ENCODE measurements at regions not wholly inside any gene's neighbourhood (a gene's known extent, or its start where the extent isn't known, plus 50 kb on each side); places are given as distances from the start of the nearest gene placed in this dataset.

- Mint-ChIP-seq H3K4me3 (no peak overlapping the region), H3K27ac (no peak overlapping the region), H3K4me1 (ENCODE audit: low read depth) (peaks cover 10% of the 10 kb centered on the region), H3K9me3 (ENCODE audit: low read depth) (no peaks in the 10 kb centered on the region), H3K36me3 (no peaks in the 10 kb centered on the region), H3K27me3 (peaks cover 2% of the 10 kb centered on the region)
Measured at GRCh38 chr6:119535332-119535731, 185.8 kb upstream of the MAN1A1 start.

GRCh38 chr6:119533603-119534279, 184.2 kb upstream of the MAN1A1 start:
- no peaks in the 10 kb centered on the region for H3K9me3 Mint-ChIP-seq (ENCODE audit: low read depth)
- H3K4me3 Mint-ChIP-seq = no peak overlapping the region
- H3K27me3 Mint-ChIP-seq = peaks cover 8% of the 10 kb centered on the region
- no peaks in the 10 kb centered on the region for H3K36me3 Mint-ChIP-seq
- peak overlapping the region; percentile 66 for H3K27ac Mint-ChIP-seq
- peaks cover 10% of the 10 kb centered on the region for H3K4me1 Mint-ChIP-seq (ENCODE audit: low read depth)

DNA sequence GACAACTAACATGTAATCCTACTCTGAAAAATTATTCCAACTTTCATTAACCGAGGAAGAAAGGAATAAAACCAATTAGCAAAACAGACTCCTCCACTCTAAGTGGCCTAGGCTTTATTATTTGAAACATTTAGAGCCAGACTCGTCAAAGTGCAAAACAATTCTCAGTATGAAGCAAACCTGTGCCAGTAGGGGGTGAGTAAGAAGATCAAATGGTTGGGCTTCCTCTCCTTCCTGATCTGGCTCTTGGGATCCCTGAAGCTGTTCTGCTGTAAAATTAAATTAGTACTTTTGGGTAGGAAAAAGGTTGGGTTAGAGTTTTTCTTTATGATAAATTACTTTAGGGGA, 177.6 kb upstream of the MAN1A1 start:
- H3K4me1 Mint-ChIP-seq (ENCODE audit: low read depth) = no peaks in the 10 kb centered on the region
- no peaks in the 10 kb centered on the region for H3K9me3 Mint-ChIP-seq (ENCODE audit: low read depth)

GRCh38 chr6:119526561-119527230, 177.1 kb upstream of the MAN1A1 start:
- no peaks in the 10 kb centered on the region for H3K4me1 Mint-ChIP-seq (ENCODE audit: low read depth)
- no peak overlapping the region for H3K27ac Mint-ChIP-seq
- H3K27me3 Mint-ChIP-seq = peaks cover 8% of the 10 kb centered on the region
- no peak overlapping the region for H3K4me3 Mint-ChIP-seq
- no peaks in the 10 kb centered on the region for H3K9me3 Mint-ChIP-seq (ENCODE audit: low read depth)
- H3K36me3 Mint-ChIP-seq = no peaks in the 10 kb centered on the region

More for the DNA sequence above, 177.6 kb upstream of the MAN1A1 start:
- no peak overlapping the region for H3K27ac Mint-ChIP-seq
- no peak overlapping the region for H3K4me3 Mint-ChIP-seq
- H3K27me3 Mint-ChIP-seq = peaks cover 10% of the 10 kb centered on the region
- H3K36me3 Mint-ChIP-seq = no peaks in the 10 kb centered on the region

- peaks cover 2% of the 10 kb centered on the region for H3K27me3 Mint-ChIP-seq
- no peaks in the 10 kb centered on the region for H3K9me3 Mint-ChIP-seq (ENCODE audit: low read depth)
- H3K27ac Mint-ChIP-seq = no peak overlapping the region
- no peak overlapping the region for H3K4me3 Mint-ChIP-seq
- no peaks in the 10 kb centered on the region for H3K4me1 Mint-ChIP-seq (ENCODE audit: low read depth)
- H3K36me3 Mint-ChIP-seq = no peaks in the 10 kb centered on the region
Measured at GRCh38 chr6:119524410-119524809, 174.8 kb upstream of the MAN1A1 start.

DNA sequence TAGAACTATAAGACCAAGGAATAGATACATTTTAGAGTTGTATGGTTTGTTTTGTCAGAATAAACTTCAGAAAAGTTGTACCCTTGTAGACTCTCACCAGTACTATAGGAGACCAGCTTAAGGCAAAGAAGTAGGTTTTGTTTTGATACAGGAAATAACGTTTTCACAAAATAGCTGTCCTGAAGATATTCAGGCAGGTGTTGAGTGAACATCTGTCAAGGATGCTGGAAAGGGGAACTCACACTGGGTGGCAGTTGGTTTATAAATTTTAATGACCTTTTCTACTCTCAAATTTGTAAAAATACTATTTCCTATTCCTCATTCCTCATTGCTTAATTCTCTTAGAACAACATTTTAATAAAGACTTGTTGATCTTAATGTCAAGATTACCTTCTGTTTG, 174.0 kb upstream of the MAN1A1 start:
- no peaks in the 10 kb centered on the region for H3K4me1 Mint-ChIP-seq (ENCODE audit: low read depth)
- no peak overlapping the region for H3K4me3 Mint-ChIP-seq
- no peak overlapping the region for H3K27ac Mint-ChIP-seq
- H3K27me3 Mint-ChIP-seq = peaks cover 2% of the 10 kb centered on the region
- H3K36me3 Mint-ChIP-seq = no peaks in the 10 kb centered on the region
- no peaks in the 10 kb centered on the region for H3K9me3 Mint-ChIP-seq (ENCODE audit: low read depth)

- Mint-ChIP-seq H3K9me3 (ENCODE audit: low read depth) (no peaks in the 10 kb centered on the region), H3K4me1 (ENCODE audit: low read depth) (no peaks in the 10 kb centered on the region), H3K4me3 (no peak overlapping the region), H3K36me3 (no peaks in the 10 kb centered on the region), H3K27me3 (no peaks in the 10 kb centered on the region), H3K27ac (no peak overlapping the region)
Measured at GRCh38 chr6:119521251-119521650, 171.7 kb upstream of the MAN1A1 start.

DNA sequence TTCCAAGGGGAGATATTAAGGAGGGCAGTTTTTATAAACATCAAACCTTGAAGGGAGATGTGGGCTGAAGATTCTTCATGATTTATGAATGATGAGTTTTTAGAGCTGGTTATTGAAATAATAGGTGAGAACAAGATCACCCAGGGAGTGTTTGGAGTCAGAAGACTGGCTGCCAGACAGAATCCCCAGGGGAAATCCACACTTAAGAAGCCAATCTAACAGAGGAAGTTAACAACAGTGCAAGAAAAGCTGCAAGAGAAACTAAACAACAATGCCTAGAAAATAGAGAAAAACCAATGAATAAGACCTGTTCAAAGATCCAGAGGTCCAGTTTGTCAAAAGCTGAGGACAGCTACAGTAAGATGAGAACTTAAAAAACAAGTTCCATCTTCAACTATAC, 167.9 kb upstream of the MAN1A1 start:
- Mint-ChIP-seq H3K27ac (no peak overlapping the region), H3K4me3 (no peak overlapping the region), H3K27me3 (no peaks in the 10 kb centered on the region), H3K36me3 (no peaks in the 10 kb centered on the region), H3K4me1 (ENCODE audit: low read depth) (no peaks in the 10 kb centered on the region), H3K9me3 (ENCODE audit: low read depth) (no peaks in the 10 kb centered on the region)

GRCh38 chr6:119514345-119514744, 164.8 kb upstream of the MAN1A1 start:
- Mint-ChIP-seq H3K9me3 (ENCODE audit: low read depth) (no peaks in the 10 kb centered on the region), H3K27me3 (no peaks in the 10 kb centered on the region), H3K4me1 (ENCODE audit: low read depth) (no peaks in the 10 kb centered on the region), H3K36me3 (no peaks in the 10 kb centered on the region), H3K4me3 (no peak overlapping the region), H3K27ac (no peak overlapping the region)

DNA sequence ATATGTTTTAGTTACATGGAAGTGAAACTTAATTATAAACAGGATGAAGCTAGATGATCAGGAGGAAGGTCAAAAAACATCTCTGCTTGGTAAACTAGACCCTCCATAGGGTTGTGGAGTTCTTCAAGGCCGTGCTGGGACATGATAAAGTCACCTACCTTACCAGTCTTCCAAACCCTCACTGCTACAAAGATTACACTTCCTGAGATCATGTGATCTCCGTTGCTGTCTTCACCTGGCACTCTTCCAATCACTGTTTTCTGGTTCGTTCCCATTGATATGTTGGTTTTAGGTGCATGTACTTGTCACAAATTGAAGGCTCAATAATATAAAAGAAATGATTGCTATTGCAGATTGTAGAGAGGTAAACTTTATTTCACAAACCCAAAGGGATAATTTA, 161.5 kb upstream of the MAN1A1 start:
- Mint-ChIP-seq H3K4me3 (no peak overlapping the region), H3K27ac (no peak overlapping the region), H3K9me3 (ENCODE audit: low read depth) (no peaks in the 10 kb centered on the region), H3K4me1 (ENCODE audit: low read depth) (no peaks in the 10 kb centered on the region), H3K27me3 (peaks cover 1% of the 10 kb centered on the region), H3K36me3 (no peaks in the 10 kb centered on the region)

GRCh38 chr6:119510246-119510645, 160.7 kb upstream of the MAN1A1 start:
- Mint-ChIP-seq H3K4me3 (no peak overlapping the region), H3K4me1 (ENCODE audit: low read depth) (no peaks in the 10 kb centered on the region), H3K27ac (no peak overlapping the region), H3K9me3 (ENCODE audit: low read depth) (no peaks in the 10 kb centered on the region), H3K36me3 (no peaks in the 10 kb centered on the region), H3K27me3 (peaks cover 1% of the 10 kb centered on the region)

GRCh38 chr6:119506631-119507174, 157.1 kb upstream of the MAN1A1 start:
- no peaks in the 10 kb centered on the region for H3K36me3 Mint-ChIP-seq
- no peaks in the 10 kb centered on the region for H3K9me3 Mint-ChIP-seq (ENCODE audit: low read depth)
- no peak overlapping the region for H3K4me3 Mint-ChIP-seq
- H3K27me3 Mint-ChIP-seq = peaks cover 1% of the 10 kb centered on the region
- H3K4me1 Mint-ChIP-seq (ENCODE audit: low read depth) = no peaks in the 10 kb centered on the region
- H3K27ac Mint-ChIP-seq = no peak overlapping the region

GRCh38 chr6:119501798-119502483, 152.4 kb upstream of the MAN1A1 start:
- Mint-ChIP-seq H3K27me3 (no peaks in the 10 kb centered on the region), H3K9me3 (ENCODE audit: low read depth) (no peaks in the 10 kb centered on the region), H3K4me1 (ENCODE audit: low read depth) (no peaks in the 10 kb centered on the region), H3K4me3 (no peak overlapping the region), H3K36me3 (no peaks in the 10 kb centered on the region), H3K27ac (no peak overlapping the region)

DNA sequence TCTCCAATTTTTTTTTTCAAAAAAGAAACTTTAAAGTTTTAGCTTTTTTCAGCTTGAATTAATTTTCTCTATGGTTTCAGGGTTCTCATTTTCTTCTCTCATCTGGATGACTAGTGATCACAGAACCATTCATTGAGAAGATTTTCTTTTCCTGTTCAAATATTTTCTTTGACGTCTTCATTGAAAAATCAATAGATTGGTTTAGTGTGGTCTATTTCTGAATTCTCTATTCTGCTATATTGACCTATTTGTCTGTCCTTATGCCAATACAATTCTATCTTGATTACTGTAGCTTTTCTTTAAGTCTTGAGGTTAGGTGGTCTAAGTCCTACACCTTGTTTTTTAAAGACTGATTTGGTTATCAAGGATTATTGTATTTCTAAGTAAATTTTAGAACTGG, 150.2 kb upstream of the MAN1A1 start:
- Mint-ChIP-seq H3K36me3 (no peaks in the 10 kb centered on the region), H3K4me1 (ENCODE audit: low read depth) (no peaks in the 10 kb centered on the region), H3K9me3 (ENCODE audit: low read depth) (no peaks in the 10 kb centered on the region), H3K27me3 (no peaks in the 10 kb centered on the region), H3K4me3 (no peak overlapping the region), H3K27ac (no peak overlapping the region)

- Mint-ChIP-seq H3K4me3 (no peak overlapping the region), H3K4me1 (ENCODE audit: low read depth) (no peaks in the 10 kb centered on the region), H3K27ac (no peak overlapping the region), H3K9me3 (ENCODE audit: low read depth) (no peaks in the 10 kb centered on the region), H3K36me3 (no peaks in the 10 kb centered on the region), H3K27me3 (no peaks in the 10 kb centered on the region)
Measured at GRCh38 chr6:119497988-119498727, 148.6 kb upstream of the MAN1A1 start.
